Liver (tissue), 8 donors: ENCODE measurements at regions not wholly inside any gene's neighbourhood (a gene's known extent, or its start where the extent isn't known, plus 50 kb on each side); places are given as distances from the start of the nearest gene placed in this dataset.

ENCODE experiments used
- DNase-seq: peaks from one replicate; pipeline ENCODE4 v3.0.0-alpha.2; 2017; ENCODE audit warnings: low spot score
- H3K27ac ChIP-seq, 2 donors: one replicate each; pipeline ENCODE4 v1.7.0; 2013; ENCODE audit warnings: inconsistent platforms in 2 of 2, low read length in 2 of 2, control low read depth in 1 of 2, low read depth in 1 of 2, mild to moderate bottlenecking in 1 of 2
- H3K27me3 ChIP-seq, 4 donors: one replicate each; pipeline versions ENCODE4 v1.6.1 to v1.7.0; 2013; ENCODE audit warnings: low read length in 3 of 4, inconsistent platforms in 1 of 4, mild to moderate bottlenecking in 1 of 4, moderate library complexity in 1 of 4; ENCODE audit not compliant: control insufficient read depth in 4 of 4, insufficient read depth in 4 of 4
- H3K36me3 ChIP-seq, 4 donors: one replicate each; pipeline versions ENCODE4 v1.6.1 to v1.7.0; 2013; ENCODE audit warnings: low read length in 3 of 4, mild to moderate bottlenecking in 3 of 4, low read depth in 1 of 4, moderate library complexity in 1 of 4; ENCODE audit not compliant: control insufficient read depth in 4 of 4, insufficient read depth in 3 of 4
- H3K4me1 ChIP-seq, 4 donors: one replicate each; pipeline versions ENCODE4 v1.6.1 to v1.7.0; 2013; ENCODE audit warnings: low read length in 3 of 4, mild to moderate bottlenecking in 3 of 4, moderate library complexity in 1 of 4; ENCODE audit not compliant: control insufficient read depth in 4 of 4, insufficient read depth in 4 of 4
- H3K4me3 ChIP-seq, 3 donors: one replicate each; pipeline versions ENCODE4 v1.6.1 to v1.7.0; 2013; ENCODE audit warnings: low read length in 3 of 3, control low read depth in 1 of 3, low read depth in 1 of 3, mild to moderate bottlenecking in 1 of 3
- H3K9ac ChIP-seq, 2 donors: one replicate each; pipeline ENCODE4 v1.7.0; 2013; ENCODE audit warnings: low read length in 2 of 2, mild to moderate bottlenecking in 2 of 2, moderate library complexity in 2 of 2, control low read depth in 1 of 2, low read depth in 1 of 2
- H3K9me3 ChIP-seq, 4 donors: one replicate each; pipeline versions ENCODE4 v1.6.1 to v1.7.0; 2013; ENCODE audit warnings: low read length in 3 of 4; ENCODE audit not compliant: control insufficient read depth in 4 of 4
- EGR1 ChIP-seq, 2 donors: IDR thresholded peaks; 2 replicates each; pipeline ENCODE4 v1.6.1; 2016 to 2018; ENCODE audit warnings: antibody characterized with exemption in 2 of 2, low read depth in 2 of 2
- FOXA1 ChIP-seq: IDR thresholded peaks from 2 replicates; pipeline ENCODE4 v1.6.1; 2016; ENCODE audit warnings: antibody characterized with exemption
- FOXA2 ChIP-seq: IDR thresholded peaks from 2 replicates; pipeline ENCODE4 v1.6.1; 2016; ENCODE audit warnings: antibody characterized with exemption
- GABPA ChIP-seq, 2 donors: IDR thresholded peaks in 1 of 2; conservative IDR thresholded peaks in 1 of 2; 2 replicates each; pipeline ENCODE4 v1.6.1; 2016; ENCODE audit warnings: antibody characterized with exemption in 2 of 2, mild to moderate bottlenecking in 1 of 2, moderate library complexity in 1 of 2
- HNF4A ChIP-seq, 2 donors: conservative IDR thresholded peaks; 2 replicates each; pipeline ENCODE4 v1.6.1; 2016; ENCODE audit warnings: antibody characterized with exemption in 2 of 2, mild to moderate bottlenecking in 2 of 2
- HNF4G ChIP-seq: IDR thresholded peaks from 2 replicates; pipeline ENCODE4 v1.6.1; 2016; ENCODE audit warnings: antibody characterized with exemption
- JUND ChIP-seq, 2 donors: IDR thresholded peaks; 2 replicates each; pipeline ENCODE4 v1.6.1; 2016; ENCODE audit warnings: antibody characterized with exemption in 2 of 2
- NR2F2 ChIP-seq: IDR thresholded peaks from 2 replicates; pipeline ENCODE4 v1.6.1; 2016; ENCODE audit warnings: antibody characterized with exemption
- RXRA ChIP-seq, 2 donors: IDR thresholded peaks; 2 replicates each; pipeline ENCODE4 v1.6.1; 2017 to 2018; ENCODE audit warnings: antibody characterized with exemption in 2 of 2, mild to moderate bottlenecking in 1 of 2
- SP1 ChIP-seq: IDR thresholded peaks from 2 replicates; pipeline ENCODE4 v1.6.1; 2018; ENCODE audit warnings: antibody characterized with exemption, mild to moderate bottlenecking
- YY1 ChIP-seq: IDR thresholded peaks from 2 replicates; pipeline ENCODE4 v1.6.1; 2016; ENCODE audit warnings: antibody characterized with exemption, mild to moderate bottlenecking
- WGBS: extraction: QIAGEN DNeasy Blood & Tissue Kit; methylation state at CpG from one replicate; pipeline ENCODE4 v1.1.7; 2013; 5-methylcytosine and 5-hydroxymethylcytosine counted together
- TF ChIP-seq, protein P1 (sequence below): IDR thresholded peaks from 2 replicates; pipeline ENCODE4 v1.6.1; 2016; ENCODE audit warnings: antibody characterized with exemption
- TF ChIP-seq, protein P2 (sequence below): IDR thresholded peaks from 2 replicates; pipeline ENCODE4 v1.6.1; 2016; ENCODE audit warnings: antibody characterized with exemption, mild to moderate bottlenecking
- TF ChIP-seq, protein P3 (sequence below): IDR thresholded peaks from 2 replicates; pipeline ENCODE4 v1.6.1; 2016; ENCODE audit warnings: antibody characterized with exemption
- TF ChIP-seq, protein P4 (sequence below): IDR thresholded peaks from 2 replicates; pipeline ENCODE4 v1.6.1; 2016; ENCODE audit warnings: antibody characterized with exemption
- TF ChIP-seq, protein P5 (sequence below): fragments of 150-350 bp; IDR thresholded peaks from 2 replicates; pipeline ENCODE4 v1.5.1; 2017; ENCODE audit warnings: improper control_type of control experiment, low read depth, low read length; ENCODE audit not compliant: missing input control
- donor health status: healthy.
- donor health status: healthy.
- donor health status: healthy.
- donor health status: healthy.
- donor health status: healthy.

DNA sequence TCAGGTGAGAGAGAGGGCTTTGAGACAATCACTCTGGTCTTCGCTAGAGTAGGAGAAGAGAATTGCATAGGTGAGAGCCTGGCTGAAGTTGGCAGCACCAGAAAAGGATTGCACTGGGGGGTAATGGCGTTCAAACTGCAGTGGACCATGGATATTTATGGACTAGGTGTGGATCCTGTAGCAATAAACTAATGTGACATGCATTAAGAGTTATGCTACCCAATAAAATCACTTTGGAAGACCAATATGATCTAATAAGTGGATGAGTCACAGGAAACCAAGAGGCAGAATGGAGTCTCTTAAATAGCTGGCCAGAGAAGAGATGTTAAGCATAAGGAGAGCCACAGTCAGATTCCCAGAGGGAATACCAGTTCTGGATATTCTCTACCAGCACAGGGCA, 259.8 kb downstream of the FBXO8 start:
- peaks cover 0 to 3% (median 0%) of the 10 kb centered on the region in 4 donors for H3K27me3 ChIP-seq

DNA sequence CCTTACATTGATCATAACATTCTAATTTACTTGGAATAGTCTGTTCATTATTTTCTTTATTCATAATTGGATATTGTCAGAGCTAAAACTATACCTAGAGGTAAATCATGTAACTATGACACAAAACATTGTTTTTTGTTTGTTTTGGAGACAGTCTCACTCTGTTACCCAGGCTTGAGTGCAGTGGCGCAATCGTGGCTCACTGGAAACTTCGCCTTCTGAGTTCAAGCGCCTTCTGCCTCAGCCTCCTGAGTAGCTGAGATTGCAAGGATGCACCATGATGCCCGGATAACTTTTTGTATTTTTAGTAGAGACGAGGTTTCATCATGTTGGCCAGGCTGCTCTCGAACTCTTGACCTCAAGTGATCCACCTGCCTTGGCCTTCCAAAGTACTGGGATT, 265.2 kb downstream of the FBXO8 start:
- DNase-seq: no peak
- Histone ChIP-seq H3K27ac (no peak overlapping the region), H3K9ac (no peak overlapping the region), H3K27me3 (peaks cover 0 to 3% (median 0%) of the 10 kb centered on the region in 4 donors), H3K36me3 (no peaks in the 10 kb centered on the region), H3K4me1 (no peaks in the 10 kb centered on the region), H3K9me3 (no peaks in the 10 kb centered on the region), H3K4me3 (no peak overlapping the region)
- 75% methylated on average over 7 of the region's 7 CpGs for WGBS
- TF ChIP-seq GABPA (IDR thresholded peaks at IDR 0.05 in 1 of 2, conservative IDR thresholded peaks at IDR 0.05 in 1 of 2): no peak
- TF ChIP-seq HNF4G: no peak
- no peak for TF ChIP-seq HNF4A (conservative IDR thresholded peaks at IDR 0.05)
- no peak for TF ChIP-seq FOXA2
- TF ChIP-seq, protein P1, sequence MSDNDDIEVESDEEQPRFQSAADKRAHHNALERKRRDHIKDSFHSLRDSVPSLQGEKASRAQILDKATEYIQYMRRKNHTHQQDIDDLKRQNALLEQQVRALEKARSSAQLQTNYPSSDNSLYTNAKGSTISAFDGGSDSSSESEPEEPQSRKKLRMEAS: no peak
- TF ChIP-seq, protein P2, sequence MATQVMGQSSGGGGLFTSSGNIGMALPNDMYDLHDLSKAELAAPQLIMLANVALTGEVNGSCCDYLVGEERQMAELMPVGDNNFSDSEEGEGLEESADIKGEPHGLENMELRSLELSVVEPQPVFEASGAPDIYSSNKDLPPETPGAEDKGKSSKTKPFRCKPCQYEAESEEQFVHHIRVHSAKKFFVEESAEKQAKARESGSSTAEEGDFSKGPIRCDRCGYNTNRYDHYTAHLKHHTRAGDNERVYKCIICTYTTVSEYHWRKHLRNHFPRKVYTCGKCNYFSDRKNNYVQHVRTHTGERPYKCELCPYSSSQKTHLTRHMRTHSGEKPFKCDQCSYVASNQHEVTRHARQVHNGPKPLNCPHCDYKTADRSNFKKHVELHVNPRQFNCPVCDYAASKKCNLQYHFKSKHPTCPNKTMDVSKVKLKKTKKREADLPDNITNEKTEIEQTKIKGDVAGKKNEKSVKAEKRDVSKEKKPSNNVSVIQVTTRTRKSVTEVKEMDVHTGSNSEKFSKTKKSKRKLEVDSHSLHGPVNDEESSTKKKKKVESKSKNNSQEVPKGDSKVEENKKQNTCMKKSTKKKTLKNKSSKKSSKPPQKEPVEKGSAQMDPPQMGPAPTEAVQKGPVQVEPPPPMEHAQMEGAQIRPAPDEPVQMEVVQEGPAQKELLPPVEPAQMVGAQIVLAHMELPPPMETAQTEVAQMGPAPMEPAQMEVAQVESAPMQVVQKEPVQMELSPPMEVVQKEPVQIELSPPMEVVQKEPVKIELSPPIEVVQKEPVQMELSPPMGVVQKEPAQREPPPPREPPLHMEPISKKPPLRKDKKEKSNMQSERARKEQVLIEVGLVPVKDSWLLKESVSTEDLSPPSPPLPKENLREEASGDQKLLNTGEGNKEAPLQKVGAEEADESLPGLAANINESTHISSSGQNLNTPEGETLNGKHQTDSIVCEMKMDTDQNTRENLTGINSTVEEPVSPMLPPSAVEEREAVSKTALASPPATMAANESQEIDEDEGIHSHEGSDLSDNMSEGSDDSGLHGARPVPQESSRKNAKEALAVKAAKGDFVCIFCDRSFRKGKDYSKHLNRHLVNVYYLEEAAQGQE: no peak
- no peak for TF ChIP-seq RXRA (IDR thresholded peaks at IDR 0.05)
- TF ChIP-seq YY1: no peak
- TF ChIP-seq, protein P3, sequence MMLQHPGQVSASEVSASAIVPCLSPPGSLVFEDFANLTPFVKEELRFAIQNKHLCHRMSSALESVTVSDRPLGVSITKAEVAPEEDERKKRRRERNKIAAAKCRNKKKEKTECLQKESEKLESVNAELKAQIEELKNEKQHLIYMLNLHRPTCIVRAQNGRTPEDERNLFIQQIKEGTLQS: no peak

More for the DNA sequence above, 259.8 kb downstream of the FBXO8 start:
- TF ChIP-seq SP1: no peak
- TF ChIP-seq, protein P1: no peak
- TF ChIP-seq RXRA (IDR thresholded peaks at IDR 0.05): no peak
- no peak for TF ChIP-seq EGR1 (IDR thresholded peaks at IDR 0.05; ENCODE audit: low read depth in 2 of 2)
- TF ChIP-seq FOXA1: no peak
- no peak for TF ChIP-seq HNF4G
- TF ChIP-seq NR2F2: no peak
- TF ChIP-seq JUND (IDR thresholded peaks at IDR 0.05): no peak
- TF ChIP-seq, protein P2: no peak
- no peak for TF ChIP-seq YY1
- TF ChIP-seq, protein P4, sequence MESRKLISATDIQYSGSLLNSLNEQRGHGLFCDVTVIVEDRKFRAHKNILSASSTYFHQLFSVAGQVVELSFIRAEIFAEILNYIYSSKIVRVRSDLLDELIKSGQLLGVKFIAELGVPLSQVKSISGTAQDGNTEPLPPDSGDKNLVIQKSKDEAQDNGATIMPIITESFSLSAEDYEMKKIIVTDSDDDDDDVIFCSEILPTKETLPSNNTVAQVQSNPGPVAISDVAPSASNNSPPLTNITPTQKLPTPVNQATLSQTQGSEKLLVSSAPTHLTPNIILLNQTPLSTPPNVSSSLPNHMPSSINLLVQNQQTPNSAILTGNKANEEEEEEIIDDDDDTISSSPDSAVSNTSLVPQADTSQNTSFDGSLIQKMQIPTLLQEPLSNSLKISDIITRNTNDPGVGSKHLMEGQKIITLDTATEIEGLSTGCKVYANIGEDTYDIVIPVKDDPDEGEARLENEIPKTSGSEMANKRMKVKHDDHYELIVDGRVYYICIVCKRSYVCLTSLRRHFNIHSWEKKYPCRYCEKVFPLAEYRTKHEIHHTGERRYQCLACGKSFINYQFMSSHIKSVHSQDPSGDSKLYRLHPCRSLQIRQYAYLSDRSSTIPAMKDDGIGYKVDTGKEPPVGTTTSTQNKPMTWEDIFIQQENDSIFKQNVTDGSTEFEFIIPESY: no peak
- TF ChIP-seq, protein P5, sequence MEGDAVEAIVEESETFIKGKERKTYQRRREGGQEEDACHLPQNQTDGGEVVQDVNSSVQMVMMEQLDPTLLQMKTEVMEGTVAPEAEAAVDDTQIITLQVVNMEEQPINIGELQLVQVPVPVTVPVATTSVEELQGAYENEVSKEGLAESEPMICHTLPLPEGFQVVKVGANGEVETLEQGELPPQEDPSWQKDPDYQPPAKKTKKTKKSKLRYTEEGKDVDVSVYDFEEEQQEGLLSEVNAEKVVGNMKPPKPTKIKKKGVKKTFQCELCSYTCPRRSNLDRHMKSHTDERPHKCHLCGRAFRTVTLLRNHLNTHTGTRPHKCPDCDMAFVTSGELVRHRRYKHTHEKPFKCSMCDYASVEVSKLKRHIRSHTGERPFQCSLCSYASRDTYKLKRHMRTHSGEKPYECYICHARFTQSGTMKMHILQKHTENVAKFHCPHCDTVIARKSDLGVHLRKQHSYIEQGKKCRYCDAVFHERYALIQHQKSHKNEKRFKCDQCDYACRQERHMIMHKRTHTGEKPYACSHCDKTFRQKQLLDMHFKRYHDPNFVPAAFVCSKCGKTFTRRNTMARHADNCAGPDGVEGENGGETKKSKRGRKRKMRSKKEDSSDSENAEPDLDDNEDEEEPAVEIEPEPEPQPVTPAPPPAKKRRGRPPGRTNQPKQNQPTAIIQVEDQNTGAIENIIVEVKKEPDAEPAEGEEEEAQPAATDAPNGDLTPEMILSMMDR: no peak
- no peak for TF ChIP-seq FOXA2
- TF ChIP-seq HNF4A (conservative IDR thresholded peaks at IDR 0.05): no peak
- no peak overlapping the region for H3K9ac ChIP-seq
- H3K27ac ChIP-seq: no peak overlapping the region
- H3K9me3 ChIP-seq: no peaks in the 10 kb centered on the region
- no peak overlapping the region for H3K4me3 ChIP-seq
- 50% methylated on average over 2 of the region's 2 CpGs for WGBS
- H3K4me1 ChIP-seq: no peaks in the 10 kb centered on the region
- H3K36me3 ChIP-seq: no peaks in the 10 kb centered on the region
- no peak for DNase-seq
